ENCODE measurements at regions not wholly inside any gene's neighbourhood (a gene's known extent, or its start where the extent isn't known, plus 50 kb on each side); places are given as distances from the start of the nearest gene placed in this dataset.
"Not testable (repeated sequence)": the region's sequence is repeated elsewhere in the genome, so short reads cannot be mapped to it uniquely, and the experiment has no call there.

DNA sequence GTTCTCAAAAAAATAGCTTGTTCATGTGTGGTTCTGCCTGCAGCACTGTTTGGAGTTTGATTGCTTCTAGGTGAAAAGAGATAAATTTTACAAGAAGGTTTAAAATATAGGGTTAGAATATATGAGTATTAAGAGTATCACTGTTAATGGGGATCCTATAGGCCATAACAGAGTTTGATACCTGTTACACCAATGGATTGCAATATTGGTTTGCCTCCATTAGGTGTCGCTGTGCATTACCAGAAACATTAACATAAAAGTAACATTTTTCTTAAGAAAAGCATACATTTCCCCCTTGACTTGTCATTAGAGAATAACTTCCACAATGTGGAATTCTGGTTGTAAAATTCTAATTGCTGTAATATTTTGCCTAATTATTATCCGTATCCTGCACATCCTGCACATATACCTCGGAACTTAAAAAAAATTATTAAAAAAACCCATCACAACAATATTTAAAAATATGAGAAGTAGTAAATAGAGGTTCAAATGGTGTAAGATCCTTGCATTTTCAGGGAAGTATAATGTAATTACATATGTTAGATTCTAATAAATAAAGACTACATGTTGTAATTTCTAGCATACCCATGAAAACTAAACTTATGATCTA lies 63.0 kb downstream of the CYP4A11 start:
- H3K4me1 Mint-ChIP-seq (ENCODE audit: low read depth); H3K27ac Mint-ChIP-seq; H3K27me3 Mint-ChIP-seq (ENCODE audit: low read depth); H3K4me3 Mint-ChIP-seq; H3K9me3 Mint-ChIP-seq; ATAC-seq (replicated peaks in 1 of 2); H3K36me3 Mint-ChIP-seq (ENCODE audit: insufficient read depth in 2 of 2): not testable (repeated sequence)
- peak; percentile 19 to 28 for DNase-seq

DNA sequence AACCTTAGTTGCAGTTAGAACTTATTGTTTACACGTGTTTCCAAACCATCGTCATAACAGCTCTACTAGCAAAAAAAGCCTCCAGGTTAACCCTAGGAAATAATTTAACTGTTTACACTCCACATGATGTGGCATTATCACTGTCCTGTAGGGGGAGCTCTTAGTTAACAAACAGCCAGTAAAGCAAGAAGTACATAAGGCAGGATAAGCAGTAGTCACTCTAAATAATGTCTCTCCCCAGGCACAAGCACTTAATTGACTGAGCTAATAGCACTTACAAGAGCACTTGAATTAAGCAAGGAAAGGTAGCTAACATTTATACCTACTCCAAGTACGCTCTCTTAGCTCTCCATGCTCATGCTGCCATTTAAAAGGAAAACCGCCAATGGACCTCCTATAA lies 65.2 kb downstream of the CYP4A11 start:
- not testable (repeated sequence) for H3K4me3 Mint-ChIP-seq; H3K36me3 Mint-ChIP-seq (ENCODE audit: insufficient read depth in 2 of 2); H3K27ac Mint-ChIP-seq; DNase-seq; H3K27me3 Mint-ChIP-seq (ENCODE audit: low read depth); ATAC-seq (replicated peaks in 1 of 2); H3K9me3 Mint-ChIP-seq; H3K4me1 Mint-ChIP-seq (ENCODE audit: low read depth)
